HepG2 (cell line): ENCODE measurements at regions not wholly inside any gene's neighbourhood (a gene's known extent, or its start where the extent isn't known, plus 50 kb on each side); places are given as distances from the start of the nearest gene placed in this dataset.

Source experiments
- ATAC-seq: fragments of 200-7000 bp; cut with Tn5 transposase; 3 replicates; pipeline ENCODE4 v1.9.1; 2020; ENCODE audit warnings: mild to moderate bottlenecking, moderate library complexity
- BruUV-seq: library from RNA; stranded (reverse); fragments of 400-500 nt; replicated peaks from 2 replicates; lab custom pipeline; 2021; lab: Mats Ljungman, UMichigan
- CTCF ChIA-PET: fragments of 300-600 bp; formaldehyde crosslinking; extraction: SDS; loops from one replicate; lab custom pipeline; 2021; ENCODE audit warnings: low total read pairs, inconsistent platforms, low intra/inter-chr PET ratio; lab: Yijun Ruan, JAX
- POLR2A ChIA-PET: fragments of 350-600 bp; sonication (Branson Sonifier 250); formaldehyde crosslinking; loops from one replicate; lab custom pipeline; 2020; ENCODE audit warnings: antibody characterized with exemption, inconsistent platforms; lab: Yijun Ruan, JAX
- DNase-seq: peaks from one replicate; pipeline ENCODE4 v3.0.0-alpha.2; 2015; ENCODE audit warnings: low spot score
- FAIRE-seq: peaks from 3 replicates; lab custom pipeline; 2011; peaks lifted over from hg19 to GRCh38; lab: Jason Lieb, UNC
- H2AFZ ChIP-seq: one replicate; pipeline ENCODE4 v1.6.1; 2011; ENCODE audit warnings: low read length, inconsistent platforms
- H3K27ac ChIP-seq: fragments of 300-600 bp; 3 replicates; pipeline ENCODE4 v1.8.0; 2011; ENCODE audit warnings: mixed run types, mild to moderate bottlenecking, mixed read lengths, low read length, inconsistent platforms; ENCODE audit not compliant: insufficient read depth; ENCODE audit errors: extremely low read length
- H3K27me3 ChIP-seq, 2 experiments: fragments of 200-600 bp in 1 of 2; 2 replicates in 1 of 2; 3 replicates in 1 of 2; pipeline versions ENCODE4 v1.6.0 to v1.8.0; 2011; ENCODE audit warnings: low read length in 2 of 2, mild to moderate bottlenecking in 2 of 2, moderate library complexity in 2 of 2, inconsistent platforms in 1 of 2; ENCODE audit not compliant: insufficient read depth in 2 of 2, control insufficient read depth in 1 of 2
- H3K36me3 ChIP-seq, 2 experiments: fragments of 200-600 bp in 1 of 2; replicated peaks in 1 of 2; 2 replicates in 1 of 2; 3 replicates in 1 of 2; pipeline versions ENCODE4 v1.5.1 to v1.8.0; 2011; ENCODE audit warnings: low read length in 2 of 2, inconsistent platforms in 1 of 2; ENCODE audit not compliant: insufficient read depth in 2 of 2, control insufficient read depth in 1 of 2
- H3K4me1 ChIP-seq: 2 replicates; pipeline ENCODE4 v1.5.1; 2012; ENCODE audit warnings: low read length, inconsistent platforms; ENCODE audit not compliant: insufficient read depth
- H3K4me2 ChIP-seq: 2 replicates; pipeline ENCODE4 v1.6.0; 2011; ENCODE audit warnings: low read depth, low read length, inconsistent platforms
- H3K4me3 ChIP-seq, 3 experiments: fragments of 200-600 bp in 1 of 3; sonication (generic), shearing (Covaris generic) in 1 of 3; replicated peaks in 1 of 3; 2 replicates each; pipeline ENCODE4 v1.5.1; 2011 to 2016; ENCODE audit warnings: low read length in 3 of 3, inconsistent platforms in 2 of 3, low read depth in 2 of 3, mild to moderate bottlenecking in 2 of 3, control low read depth in 1 of 3, mixed read lengths in 1 of 3; ENCODE audit not compliant: insufficient read depth in 1 of 3
- H3K79me2 ChIP-seq: one replicate; pipeline ENCODE4 v1.6.1; 2011; ENCODE audit warnings: low read length, inconsistent platforms; ENCODE audit not compliant: insufficient read depth
- H3K9ac ChIP-seq: 2 replicates; pipeline ENCODE4 v1.6.0; 2011; ENCODE audit warnings: mild to moderate bottlenecking, low read depth, low read length, inconsistent platforms; ENCODE audit not compliant: insufficient read depth
- H3K9me3 ChIP-seq: 2 replicates; pipeline ENCODE4 v1.5.1; 2012; ENCODE audit warnings: mild to moderate bottlenecking, low read length
- H4K20me1 ChIP-seq: 2 replicates; pipeline ENCODE4 v1.6.0; 2011; ENCODE audit warnings: inconsistent platforms, mild to moderate bottlenecking, low read length, moderate library complexity; ENCODE audit not compliant: insufficient read depth
- BRCA1 ChIP-seq: sonication (generic); formaldehyde crosslinking; IDR thresholded peaks from 2 replicates; pipeline ENCODE4 v1.4.0; 2020; ENCODE audit warnings: missing genetic modification reagents
- GPN1 ChIP-seq: sonication (generic); formaldehyde crosslinking; IDR thresholded peaks from 2 replicates; pipeline ENCODE4 v1.5.1; 2020; ENCODE audit warnings: missing genetic modification reagents, borderline replicate concordance
- MIER3 ChIP-seq: IDR thresholded peaks from 2 replicates; pipeline ENCODE4 v1.6.1; 2016; ENCODE audit warnings: missing compliant biosample characterization, borderline replicate concordance
- NFIB ChIP-seq: sonication (generic); formaldehyde crosslinking; IDR thresholded peaks from 2 replicates; pipeline ENCODE4 v1.9.0; 2021; ENCODE audit warnings: missing genetic modification reagents, mild to moderate bottlenecking, borderline replicate concordance
- POLR2AphosphoS5 ChIP-seq: IDR thresholded peaks from 2 replicates; pipeline ENCODE4 v1.6.1; 2012; ENCODE audit warnings: low read depth, low read length
- SOX13 ChIP-seq, 3 experiments: fragments of 450-650 bp in 1 of 3; sonication (generic) in 1 of 3; formaldehyde crosslinking in 1 of 3; IDR thresholded peaks in 2 of 3; conservative IDR thresholded peaks in 1 of 3; 2 replicates each; pipeline versions ENCODE4 v1.5.0 to v1.6.1; 2016 to 2020; ENCODE audit warnings: antibody characterized with exemption in 1 of 3, mild to moderate bottlenecking in 1 of 3, missing compliant biosample characterization in 1 of 3, missing genetic modification reagents in 1 of 3, moderate library complexity in 1 of 3
- ZBTB20 ChIP-seq: sonication (generic); formaldehyde crosslinking; IDR thresholded peaks from 2 replicates; pipeline ENCODE4 v1.8.1; 2023; ENCODE audit warnings: missing genetic modification reagents, low read depth, mild to moderate bottlenecking, borderline replicate concordance
- ZNF24 ChIP-seq: fragments of 450-650 bp; IDR thresholded peaks from 2 replicates; pipeline ENCODE4 v1.6.1; 2017; ENCODE audit warnings: antibody characterized with exemption, mild to moderate bottlenecking
- ZNF33A ChIP-seq: sonication (generic); formaldehyde crosslinking; IDR thresholded peaks from 2 replicates; pipeline ENCODE4 v1.5.1; 2020; ENCODE audit warnings: missing genetic modification reagents, mild to moderate bottlenecking, moderate library complexity, borderline replicate concordance
- ZNF737 ChIP-seq: sonication (generic); formaldehyde crosslinking; IDR thresholded peaks from 2 replicates; pipeline ENCODE4 v1.5.0; 2020; ENCODE audit warnings: missing genetic modification reagents, mild to moderate bottlenecking, borderline replicate concordance
- ZNF781 ChIP-seq: sonication (generic); formaldehyde crosslinking; IDR thresholded peaks from 2 replicates; pipeline ENCODE4 v1.5.1; 2020; ENCODE audit warnings: borderline replicate concordance, mild to moderate bottlenecking, missing genetic modification reagents; ENCODE audit errors: not compliant biosample characterization
- WGBS: methylation state at CpG from one replicate; pipeline ENCODE4 v1.1.6; 2017; ENCODE audit warnings: low lambda C conversion rate; 5-methylcytosine and 5-hydroxymethylcytosine counted together
- in situ Hi-C: cut with HindIII; loops from 2 replicates; pipeline ENCODE4 v1.10.0; 2017; ENCODE audit warnings: low pct_unique_long_range_greater_than_20kb; ENCODE audit not compliant: extremely low pct_ligation_motif_present
- intact Hi-C: fragments of 100-400 bp; cut with micrococcal nuclease; formaldehyde crosslinking; loops from one replicate; pipeline ENCODE4 v1.10.0; 2022; ENCODE audit not compliant: unreplicated experiment

DNA sequence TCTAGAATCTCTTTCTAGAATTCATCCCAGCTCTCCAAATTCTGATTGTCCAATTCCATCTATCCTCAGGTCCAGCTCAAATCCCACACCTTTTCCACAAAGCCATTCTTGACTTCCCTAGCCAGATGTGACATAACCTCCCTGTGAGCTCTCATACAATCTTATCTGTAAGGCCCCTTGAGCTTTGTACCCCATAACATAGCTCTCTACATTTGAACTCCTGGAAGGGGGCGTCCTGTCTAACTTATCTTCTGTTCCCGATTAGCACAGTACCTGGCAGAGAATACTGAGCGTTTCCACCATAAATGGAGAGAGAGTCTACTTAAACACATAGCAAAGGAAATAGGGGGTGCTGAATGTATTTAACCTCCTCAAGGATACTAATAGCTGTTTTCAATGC, 251.6 kb upstream of the RGMB start:
- DNase-seq (no peak), FAIRE-seq (no peak), ATAC-seq (no peak)
- Histone ChIP-seq H3K9me3 (no peaks in the 10 kb centered on the region), H3K27ac (no peak overlapping the region), H2AFZ (no peak overlapping the region), H3K4me3 (no peak overlapping the region), H3K4me1 (no peaks in the 10 kb centered on the region), H3K27me3 (no peaks in the 10 kb centered on the region), H3K36me3 (no peaks in the 10 kb centered on the region), H4K20me1 (no peaks in the 10 kb centered on the region), H3K4me2 (no peak overlapping the region), H3K9ac (no peak overlapping the region), H3K79me2 (no peaks in the 10 kb centered on the region)
- POLR2A ChIA-PET: no interaction called here
- no peak for TF ChIP-seq BRCA1 (CRISPR knock-in tag)
- intact Hi-C loops: no loop called here
- no TSS peak for BruUV-seq
- 0% methylated on average over 3 of the region's 3 CpGs for WGBS
- in situ Hi-C loops: no loop called here
- CTCF ChIA-PET: no interaction called here

DNA sequence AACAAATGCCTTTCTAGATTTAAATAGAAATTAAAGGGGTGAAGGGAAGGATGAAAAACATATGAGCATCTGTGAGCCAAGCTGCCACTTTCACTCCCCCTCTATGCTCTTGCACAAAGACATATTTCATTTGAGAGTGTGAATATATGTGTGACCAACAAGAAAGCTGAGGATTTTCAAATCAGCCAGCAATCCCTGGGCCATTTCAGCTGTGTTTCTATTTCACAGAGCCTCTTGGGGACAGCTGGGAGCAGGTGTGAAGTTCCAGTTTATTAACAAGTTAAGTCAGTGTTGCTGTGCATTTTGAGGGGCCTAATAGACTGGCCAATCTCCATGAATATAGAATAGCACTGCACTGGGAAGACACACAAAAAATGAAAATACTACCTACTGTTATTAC, 248.7 kb upstream of the RGMB start:
- H3K36me3 ChIP-seq: no peaks in the 10 kb centered on the region
- H3K9me3 ChIP-seq: no peaks in the 10 kb centered on the region
- no peaks in the 10 kb centered on the region for H3K79me2 ChIP-seq
- no TSS peak for BruUV-seq
- no peaks in the 10 kb centered on the region for H3K4me1 ChIP-seq
- in situ Hi-C loops: no loop called here
- no peaks in the 10 kb centered on the region for H3K27me3 ChIP-seq
- DNase-seq (no peak), FAIRE-seq (no peak), ATAC-seq (no peak)
- CTCF ChIA-PET: no interaction called here
- POLR2A ChIA-PET: no interaction called here
- intact Hi-C loops: no loop called here
- H3K27ac ChIP-seq: no peak overlapping the region
- H3K4me2 ChIP-seq: no peak overlapping the region
- no peaks in the 10 kb centered on the region for H4K20me1 ChIP-seq
- H3K9ac ChIP-seq: no peak overlapping the region
- no peak overlapping the region for H2AFZ ChIP-seq
- H3K4me3 ChIP-seq: no peak overlapping the region
- TF ChIP-seq ZNF737 (CRISPR knock-in tag) (no peak), ZNF24 (no peak), ZNF781 (CRISPR knock-in tag) (no peak), ZNF33A (no peak), NFIB (CRISPR knock-in tag) (no peak), MIER3 (CRISPR knock-in tag) (no peak), ZBTB20 (CRISPR knock-in tag) (no peak), POLR2AphosphoS5 (no peak), SOX13 (IDR thresholded peaks at IDR 0.05) (no peak), SOX13 (CRISPR knock-in tag; conservative IDR thresholded peaks at IDR 0.05 in 1 of 2, IDR thresholded peaks at IDR 0.05 in 1 of 2) (no peak), GPN1 (CRISPR knock-in tag) (no peak)
